ENCODE measurements at regions not wholly inside any gene's neighbourhood (a gene's known extent, or its start where the extent isn't known, plus 50 kb on each side); places are given as distances from the start of the nearest gene placed in this dataset.

GRCh38 chr10:106182542-106182941 is 982.0 kb downstream of the SORCS1 start:
- no peak for TF ChIP-seq TARDBP (IDR thresholded peaks at IDR 0.05)
- TF ChIP-seq LEF1 (IDR thresholded peaks at IDR 0.05; ENCODE audit: borderline replicate concordance) = no peak
- TF ChIP-seq FOXM1 (IDR thresholded peaks at IDR 0.05; ENCODE audit: borderline replicate concordance) = no peak
- no peak for TF ChIP-seq ZNF384 (IDR thresholded peaks at IDR 0.05)
- TF ChIP-seq ELF4 (IDR thresholded peaks at IDR 0.05) = no peak
- no peak for TF ChIP-seq CTBP1 (IDR thresholded peaks at IDR 0.05; ENCODE audit: borderline replicate concordance)
- TF ChIP-seq, protein P1, sequence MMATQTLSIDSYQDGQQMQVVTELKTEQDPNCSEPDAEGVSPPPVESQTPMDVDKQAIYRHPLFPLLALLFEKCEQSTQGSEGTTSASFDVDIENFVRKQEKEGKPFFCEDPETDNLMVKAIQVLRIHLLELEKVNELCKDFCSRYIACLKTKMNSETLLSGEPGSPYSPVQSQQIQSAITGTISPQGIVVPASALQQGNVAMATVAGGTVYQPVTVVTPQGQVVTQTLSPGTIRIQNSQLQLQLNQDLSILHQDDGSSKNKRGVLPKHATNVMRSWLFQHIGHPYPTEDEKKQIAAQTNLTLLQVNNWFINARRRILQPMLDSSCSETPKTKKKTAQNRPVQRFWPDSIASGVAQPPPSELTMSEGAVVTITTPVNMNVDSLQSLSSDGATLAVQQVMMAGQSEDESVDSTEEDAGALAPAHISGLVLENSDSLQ (IDR thresholded peaks at IDR 0.05) = no peak
- no peak for TF ChIP-seq ARNT (IDR thresholded peaks at IDR 0.05)
- TF ChIP-seq SP1 (IDR thresholded peaks at IDR 0.05) = no peak
- no peak for TF ChIP-seq L3MBTL2 (conservative IDR thresholded peaks at IDR 0.05)

Measured in HEK293T (cell line).